Renal cortical epithelial cell (primary cell): ENCODE measurements at regions not wholly inside any gene's neighbourhood (a gene's known extent, or its start where the extent isn't known, plus 50 kb on each side); places are given as distances from the start of the nearest gene placed in this dataset.
A peak's percentile ranks its signal among the peaks of the same experiment; 100 is the strongest.

Experiments
- DNase-seq: peaks from one replicate; pipeline ENCODE4 v3.0.0-alpha.2; 2011; ENCODE audit warnings: low read depth

DNA sequence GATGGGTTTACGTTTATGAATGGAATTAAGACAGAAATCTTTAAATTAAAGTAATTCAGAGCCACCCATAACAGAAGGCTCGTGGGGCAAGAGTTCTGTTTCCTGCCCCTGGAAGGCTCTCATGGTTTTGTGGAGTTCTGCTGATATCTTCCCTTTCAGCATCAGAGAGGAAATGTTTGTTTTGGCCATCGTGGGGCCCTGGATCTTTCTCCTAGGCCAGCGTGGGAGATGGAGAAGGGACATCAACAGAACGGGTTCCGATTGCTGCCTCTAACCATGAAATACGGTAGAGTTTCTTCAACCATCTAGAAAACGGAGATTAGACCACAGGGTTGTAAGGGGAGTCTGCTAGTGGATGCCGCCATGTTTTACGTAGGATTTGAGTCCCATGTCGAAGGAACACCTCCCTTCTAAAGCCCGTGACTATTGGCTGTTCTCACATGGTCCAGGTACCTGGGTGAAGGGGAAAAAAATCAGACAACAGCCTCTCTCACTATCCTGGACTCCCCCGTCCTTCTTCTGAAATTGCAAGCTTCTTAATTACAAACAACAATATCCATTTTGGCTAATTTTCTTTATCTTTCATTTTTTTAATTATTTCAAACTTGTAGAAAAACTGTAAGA lies 169.1 kb upstream of the CELF2 start:
- DNase-seq, result no peak

- DNase-seq, result no peak
These were observed 168.4 kb upstream of the CELF2 start for GRCh38 chr10:10849306-10849705.

- no peak for DNase-seq
These were observed 167.5 kb upstream of the CELF2 start for GRCh38 chr10:10850214-10850613.

DNA sequence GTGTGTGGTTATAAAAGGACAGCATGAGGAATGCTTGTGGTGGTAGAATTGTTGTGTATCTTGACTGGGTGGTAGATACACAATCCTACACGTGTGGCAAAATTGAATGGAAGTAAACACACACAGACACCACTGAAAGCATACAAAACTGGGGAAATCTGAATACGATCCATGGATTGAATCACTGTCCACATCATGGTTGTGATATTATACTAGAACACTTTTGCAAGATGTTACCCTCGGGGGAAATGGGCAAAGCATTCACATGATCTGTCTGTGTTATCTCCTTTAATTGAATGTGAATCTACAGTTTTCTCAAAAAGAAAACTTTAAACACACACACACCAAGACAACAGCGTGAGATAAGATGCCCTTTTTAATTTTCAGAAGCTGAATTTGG lies 165.2 kb upstream of the CELF2 start:
- no peak for DNase-seq

GRCh38 chr10:10853954-10854353 lies 163.7 kb upstream of the CELF2 start:
- DNase-seq, result no peak

GRCh38 chr10:10854725-10855124 lies 162.9 kb upstream of the CELF2 start:
- peak; percentile 17 for DNase-seq

DNA sequence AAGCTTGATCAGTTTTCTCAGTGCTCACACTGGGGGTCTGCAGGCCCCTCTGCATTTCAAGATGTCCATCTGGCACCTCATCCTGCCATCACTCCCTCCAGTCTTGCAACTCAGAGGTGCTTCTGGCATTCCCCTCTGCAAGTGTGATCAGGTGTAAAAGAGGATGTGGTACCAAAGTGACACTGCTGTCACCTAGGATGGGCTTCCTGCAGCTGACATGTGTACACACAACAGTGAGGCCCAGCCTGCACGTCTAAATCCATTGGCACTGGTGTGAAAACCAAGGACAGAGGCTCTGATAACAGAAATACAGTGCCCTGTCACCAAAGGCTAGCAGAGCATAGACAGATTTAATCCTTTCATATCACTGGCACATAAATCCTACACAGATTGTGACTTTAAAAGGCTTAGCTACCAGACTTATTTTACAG lies 162.5 kb upstream of the CELF2 start:
- no peak for DNase-seq

DNA sequence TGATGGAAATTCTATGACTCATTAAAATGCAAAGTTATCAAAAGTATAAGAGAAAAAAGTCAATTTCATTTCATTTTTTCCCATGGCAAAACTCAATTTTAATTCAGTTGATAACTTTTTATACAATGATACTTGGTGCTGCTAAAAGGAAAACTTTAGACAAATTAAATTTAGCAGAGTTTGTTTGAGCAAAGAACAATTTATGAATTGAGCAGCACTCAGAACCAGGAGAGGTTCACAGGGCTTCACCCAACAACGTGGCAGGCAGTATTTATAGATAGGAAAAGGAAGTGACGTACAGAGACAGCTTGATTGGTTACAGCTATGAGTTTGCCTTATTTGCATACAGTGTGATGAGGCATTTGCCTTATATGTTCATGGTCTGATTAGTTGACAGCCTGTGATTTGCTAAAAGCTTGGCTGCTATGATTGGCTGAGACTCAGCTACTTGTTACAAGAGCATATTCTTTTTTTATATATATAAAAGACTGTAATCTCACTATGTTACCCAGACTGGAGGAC lies 157.2 kb upstream of the CELF2 start:
- DNase-seq, result no peak

GRCh38 chr10:10865303-10865702 lies 152.4 kb upstream of the CELF2 start:
- DNase-seq, result peak; percentile 15

DNA sequence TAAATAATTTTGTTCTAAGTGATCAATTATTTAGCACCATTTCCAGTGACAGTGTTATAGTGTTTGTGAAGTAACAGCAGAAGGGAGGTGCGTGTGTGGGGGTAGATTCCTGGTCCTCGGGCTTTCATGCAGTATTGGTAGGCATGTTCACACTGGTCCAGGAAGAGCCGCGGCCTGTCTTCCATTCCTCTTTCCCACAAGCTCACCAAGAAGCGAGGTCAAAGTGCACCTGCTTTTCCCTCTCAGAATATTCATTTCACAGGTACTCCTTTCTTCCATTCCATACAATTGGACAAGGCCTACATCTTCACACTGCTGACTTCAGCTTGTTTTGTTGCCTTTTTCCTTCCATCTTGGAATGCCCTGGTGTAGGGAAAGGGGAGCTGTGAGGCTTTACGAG lies 151.8 kb upstream of the CELF2 start:
- no peak for DNase-seq

- peak; percentile 59 for DNase-seq
These were observed 148.1 kb upstream of the CELF2 start for GRCh38 chr10:10869592-10869991.

- peak; percentile 51 for DNase-seq
These were observed 147.0 kb upstream of the CELF2 start for GRCh38 chr10:10870523-10871241.

GRCh38 chr10:10871352-10871751 lies 146.3 kb upstream of the CELF2 start:
- DNase-seq, result no peak

DNA sequence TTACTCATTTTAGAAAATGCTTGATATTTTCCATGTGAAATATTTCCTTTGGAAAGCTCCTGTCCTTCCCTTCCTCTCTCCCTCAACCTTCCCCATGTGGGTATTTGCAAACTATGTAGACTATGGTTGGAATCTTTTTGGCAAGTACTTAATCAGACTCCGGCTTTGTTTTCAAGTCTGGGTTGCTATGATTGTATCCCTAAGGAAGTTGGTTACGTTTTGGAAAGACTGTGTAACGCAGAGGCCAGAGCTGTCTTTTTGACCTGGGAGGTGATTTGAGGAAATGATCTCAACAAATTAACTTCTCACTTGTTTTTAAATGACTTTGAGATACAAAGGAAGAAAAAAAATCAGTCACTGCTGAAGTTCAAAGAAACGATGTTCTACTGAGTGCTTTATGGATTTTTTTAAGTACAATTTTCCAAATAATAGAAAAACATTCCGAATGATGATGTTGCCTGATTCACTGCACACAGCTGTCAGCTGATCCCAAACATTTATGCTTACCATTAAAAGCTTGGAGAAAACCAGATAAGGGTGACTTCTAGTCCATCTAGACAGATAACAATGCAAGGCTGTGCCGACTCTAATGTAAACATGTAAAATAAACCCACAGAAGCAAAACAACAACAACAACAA lies 145.5 kb upstream of the CELF2 start:
- peak; percentile 83 for DNase-seq

DNA sequence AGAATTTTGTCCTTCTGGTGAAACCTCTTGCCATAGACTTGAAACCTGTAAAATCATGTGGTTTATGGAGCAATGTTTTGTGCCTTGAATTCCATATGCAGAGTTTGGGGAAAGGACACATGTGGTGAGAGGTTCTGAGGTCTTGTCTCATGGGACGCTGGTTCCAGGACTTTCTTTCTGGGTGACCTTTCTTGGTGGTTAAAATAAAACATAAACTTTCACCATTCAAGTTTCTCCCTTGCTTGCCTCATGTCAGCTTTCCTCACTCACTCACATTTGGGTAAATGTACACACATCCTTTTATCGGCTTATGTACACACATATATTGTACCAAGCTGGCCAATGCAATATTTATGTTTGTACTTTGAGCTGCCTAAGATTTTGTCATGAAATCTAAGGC lies 144.9 kb upstream of the CELF2 start:
- no peak for DNase-seq

DNA sequence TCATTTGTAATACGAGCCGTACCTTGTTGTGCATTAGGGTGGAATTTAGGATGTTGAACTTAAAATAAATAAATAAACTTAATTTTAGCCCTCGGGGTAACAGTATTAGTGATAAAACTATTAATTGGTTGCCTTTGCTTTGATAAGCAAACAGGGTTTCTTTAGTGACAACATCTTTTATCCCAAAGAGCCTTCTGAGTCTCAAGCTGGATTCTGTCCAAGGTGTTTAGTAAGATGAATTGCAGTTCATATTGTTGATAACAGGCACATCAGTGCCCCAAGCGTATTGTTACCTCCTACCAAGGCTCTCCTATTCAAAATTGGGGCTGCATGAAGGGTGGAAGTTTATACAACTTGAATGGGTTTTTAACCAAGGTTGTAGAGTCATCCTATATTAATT lies 144.4 kb upstream of the CELF2 start:
- DNase-seq, result no peak

- no peak for DNase-seq
These were observed 143.8 kb upstream of the CELF2 start for GRCh38 chr10:10873915-10874314.

- no peak for DNase-seq
These were observed 138.7 kb upstream of the CELF2 start for GRCh38 chr10:10878963-10879362.

DNA sequence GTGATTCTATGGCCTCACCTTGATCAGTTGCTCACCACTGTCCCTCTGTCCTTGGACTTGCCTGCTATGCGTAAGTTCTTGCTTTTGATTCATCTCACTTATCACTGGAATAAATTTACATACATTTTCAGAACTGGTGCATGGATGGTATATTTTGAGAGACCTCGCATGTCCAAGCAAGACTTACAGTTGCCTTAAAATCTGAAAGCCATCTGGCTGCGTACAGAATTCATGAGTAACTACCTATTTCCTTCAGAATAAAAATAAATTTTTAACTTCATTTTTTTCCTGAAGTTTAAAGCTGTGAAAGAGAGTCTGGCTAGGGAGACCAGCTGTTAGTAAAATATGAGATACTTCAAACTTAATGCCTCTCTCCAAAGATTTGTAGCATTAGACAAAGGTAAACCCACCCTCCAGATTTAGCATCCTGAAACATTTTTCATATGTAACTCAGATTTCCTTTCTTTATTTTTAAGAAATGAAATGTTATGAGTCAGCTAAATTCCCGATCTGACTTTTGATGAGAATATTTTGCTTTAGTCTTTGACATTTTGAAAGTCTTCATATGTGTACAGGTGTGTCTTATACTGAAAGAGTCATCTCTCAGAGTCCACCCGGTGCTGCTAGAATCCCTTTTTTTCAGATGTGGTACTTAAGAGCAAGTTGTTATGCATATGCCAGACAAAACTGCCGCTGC lies 136.4 kb upstream of the CELF2 start:
- DNase-seq, result no peak

GRCh38 chr10:10883737-10884136 lies 133.9 kb upstream of the CELF2 start:
- no peak for DNase-seq

GRCh38 chr10:10886861-10887531 lies 130.7 kb upstream of the CELF2 start:
- no peak for DNase-seq
